HG03575 (cell line): ENCODE measurements at regions not wholly inside any gene's neighbourhood (a gene's known extent, or its start where the extent isn't known, plus 50 kb on each side); places are given as distances from the start of the nearest gene placed in this dataset.
"Not testable (repeated sequence)": the region's sequence is repeated elsewhere in the genome, so short reads cannot be mapped to it uniquely, and the experiment has no call there.

Experiments used
- ATAC-seq: cut with Tn5 transposase; IDR thresholded peaks from one replicate; pipeline ENCODE4 v1.9.1; 2021; ENCODE audit not compliant: unreplicated experiment, insufficient number of reproducible peaks, low FRiP score; ENCODE audit errors: extremely low read depth

- ATAC-seq = no peak
Measured at GRCh38 chr5:10138395-10139057, 111.2 kb downstream of the ATPSCKMT start.

- ATAC-seq = no peak
Measured at GRCh38 chr5:10133830-10134229, 115.9 kb downstream of the ATPSCKMT start.

GRCh38 chr5:10130881-10131280 is 118.8 kb downstream of the ATPSCKMT start:
- ATAC-seq = no peak

- ATAC-seq = no peak
Measured at GRCh38 chr5:10126900-10127299, 122.8 kb downstream of the ATPSCKMT start.

GRCh38 chr5:10125116-10125515 is 124.6 kb downstream of the ATPSCKMT start:
- no peak for ATAC-seq

GRCh38 chr5:10124287-10124686 is 125.4 kb downstream of the ATPSCKMT start:
- ATAC-seq = no peak

- ATAC-seq = no peak
Measured at GRCh38 chr5:10123254-10123989, 126.3 kb downstream of the ATPSCKMT start.

GRCh38 chr5:10122076-10122726 is 127.5 kb downstream of the ATPSCKMT start:
- ATAC-seq = no peak

GRCh38 chr5:10120934-10121333 is 128.8 kb downstream of the ATPSCKMT start:
- ATAC-seq = no peak

GRCh38 chr5:10118150-10118549 is 131.5 kb downstream of the ATPSCKMT start:
- no peak for ATAC-seq

- no peak for ATAC-seq
Measured at GRCh38 chr5:10116594-10116993, 133.1 kb downstream of the ATPSCKMT start.

GRCh38 chr5:10115669-10116068 is 134.0 kb downstream of the ATPSCKMT start:
- ATAC-seq = no peak

GRCh38 chr5:10111571-10111970 is 138.1 kb downstream of the ATPSCKMT start:
- ATAC-seq = no peak

GRCh38 chr5:10110228-10110627 is 139.5 kb downstream of the ATPSCKMT start:
- ATAC-seq = no peak

GRCh38 chr5:10109299-10109698 is 140.4 kb downstream of the ATPSCKMT start:
- ATAC-seq = no peak

- no peak for ATAC-seq
Measured at GRCh38 chr5:10106806-10107205, 142.9 kb downstream of the ATPSCKMT start.

- no peak for ATAC-seq
Measured at GRCh38 chr5:10106285-10106684, 143.4 kb downstream of the ATPSCKMT start.

GRCh38 chr5:10102706-10103497 is 146.8 kb downstream of the ATPSCKMT start:
- no peak for ATAC-seq

- ATAC-seq = not testable (repeated sequence)
Measured at GRCh38 chr5:10102235-10102634, 147.5 kb downstream of the ATPSCKMT start.
